ENCODE measurements at regions not wholly inside any gene's neighbourhood (a gene's known extent, or its start where the extent isn't known, plus 50 kb on each side); places are given as distances from the start of the nearest gene placed in this dataset.

DNA sequence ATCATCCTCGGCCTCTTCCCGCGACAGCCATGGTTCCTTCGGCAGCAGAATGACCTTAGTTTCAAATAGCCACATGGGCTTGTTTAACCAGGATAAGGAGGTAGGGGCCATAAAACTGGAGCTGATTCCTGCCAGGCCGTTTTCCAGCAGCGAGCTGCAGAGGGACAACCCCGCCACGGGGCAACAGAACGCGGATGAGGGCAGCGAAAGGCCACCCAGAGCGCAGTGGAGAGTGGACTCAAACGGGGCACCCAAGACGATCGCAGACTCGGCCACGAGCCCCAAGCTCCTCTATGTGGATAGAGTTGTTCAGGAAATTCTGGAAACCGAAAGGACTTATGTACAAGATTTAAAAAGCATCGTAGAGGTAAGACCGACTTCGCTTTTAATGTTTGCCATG is 131.8 kb upstream of the MTHFD1L start:
- intact Hi-C loops (cut with DNase I; ENCODE audit: low total_unique reads) (no loop called here), in situ Hi-C loops (cut with MboI; ENCODE audit: low pct_ligation_motif_present in 1 of 4, low pct_unique_long_range_greater_than_20kb in 1 of 4, low sequenced_read_pairs in 3 of 4) (no loop called here)
- Histone ChIP-seq H3K36me3 (peaks cover 0 to 6% (median 0%) of the 10 kb centered on the region in 4 donors), H3K4me1 (peaks cover 0 to 10% (median 5%) of the 10 kb centered on the region in 4 donors), H3K4me3 (no peak overlapping the region), H3K27ac (no peak overlapping the region), H3K9me3 (no peaks in the 10 kb centered on the region), H3K27me3 (no peaks in the 10 kb centered on the region)
- 93 to 95% methylated on average over 9 to 21 of the region's 21 CpGs for WGBS, 2 donors (ENCODE audit: low coverage in 1 of 2)
- no peak for TF ChIP-seq POLR2A (IDR thresholded peaks at IDR 0.05)
- TF ChIP-seq POLR2AphosphoS5 (IDR thresholded peaks at IDR 0.05), result no peak
- TF ChIP-seq EP300 (IDR thresholded peaks at IDR 0.05; ENCODE audit: low read depth), result no peak
- TF ChIP-seq CTCF (IDR thresholded peaks at IDR 0.05), result no peak
- DNase-seq, result no peak

- Histone ChIP-seq H3K27me3 (no peaks in the 10 kb centered on the region), H3K4me3 (no peak overlapping the region), H3K4me1 (peaks cover 0 to 10% (median 5%) of the 10 kb centered on the region in 4 donors), H3K27ac (no peak overlapping the region), H3K9me3 (no peaks in the 10 kb centered on the region), H3K36me3 (peaks cover 0 to 6% (median 0%) of the 10 kb centered on the region in 4 donors)
- intact Hi-C loops (cut with DNase I; ENCODE audit: low total_unique reads), result no loop called here
- TF ChIP-seq POLR2AphosphoS5 (IDR thresholded peaks at IDR 0.05), result no peak
- no peak for TF ChIP-seq CTCF (IDR thresholded peaks at IDR 0.05)
- no peak for TF ChIP-seq EP300 (IDR thresholded peaks at IDR 0.05; ENCODE audit: low read depth)
- TF ChIP-seq POLR2A (IDR thresholded peaks at IDR 0.05), result no peak
- in situ Hi-C loops (cut with MboI; ENCODE audit: low pct_ligation_motif_present in 1 of 4, low pct_unique_long_range_greater_than_20kb in 1 of 4, low sequenced_read_pairs in 3 of 4), result no loop called here
- no peak for DNase-seq
- 96 to 97% methylated on average over 4 to 7 of the region's 7 CpGs for WGBS, 2 donors (ENCODE audit: low coverage in 1 of 2)
Observed at GRCh38 chr6:150734235-150734634, 131.3 kb upstream of the MTHFD1L start.

DNA sequence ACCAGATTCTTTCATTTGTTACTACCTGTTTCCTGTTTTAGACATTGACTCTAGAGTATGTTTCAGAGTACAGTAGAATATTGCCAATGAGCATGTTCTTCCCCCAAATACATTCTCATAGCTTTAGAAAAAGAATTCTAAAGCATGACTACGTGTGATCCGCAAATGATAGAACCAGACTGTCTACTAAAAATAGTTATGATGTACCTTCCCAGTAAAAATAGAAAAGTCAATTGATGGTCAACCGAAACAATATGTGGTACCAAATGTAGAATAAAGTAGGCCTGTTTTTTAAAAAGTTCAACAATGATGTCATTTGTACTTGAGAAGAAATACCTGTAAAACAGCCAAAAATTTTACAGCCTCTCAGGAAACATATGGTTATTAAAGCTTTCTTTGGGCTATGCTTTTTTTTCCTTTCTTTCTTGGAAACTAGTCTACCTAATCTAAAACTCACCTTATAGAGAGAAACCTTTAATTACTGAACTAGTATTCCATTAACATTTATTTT is 130.1 kb upstream of the MTHFD1L start:
- WGBS, 2 donors (ENCODE audit: low coverage in 1 of 2), result 82 to 83% methylated on average over 3 of the region's 3 CpGs
- in situ Hi-C loops (cut with MboI; ENCODE audit: low pct_ligation_motif_present in 1 of 4, low pct_unique_long_range_greater_than_20kb in 1 of 4, low sequenced_read_pairs in 3 of 4), result no loop called here

DNA sequence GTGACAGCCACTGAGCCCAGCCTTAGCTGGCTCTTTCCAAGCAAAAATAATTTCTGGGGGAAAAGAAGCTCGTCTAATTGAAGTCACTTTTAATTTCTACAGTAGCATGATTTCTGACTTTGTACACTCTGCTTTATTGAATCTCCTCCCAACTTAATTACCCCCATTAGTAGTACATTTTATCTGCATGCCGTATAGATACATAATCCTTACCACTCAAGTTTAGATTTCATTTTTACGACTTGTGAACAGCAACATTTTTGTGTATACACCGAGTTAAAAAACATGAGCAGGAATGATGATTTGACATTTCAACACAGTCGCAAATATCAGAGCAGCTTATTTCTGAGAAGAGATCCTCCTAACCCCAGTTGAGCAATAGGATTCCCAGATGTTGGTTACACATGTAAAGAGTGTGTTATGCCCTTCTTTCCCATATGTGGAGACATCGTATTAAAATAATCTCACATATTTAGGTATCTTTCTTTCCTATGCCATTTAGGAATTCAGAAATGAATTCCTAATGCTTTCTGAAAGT is 127.3 kb upstream of the MTHFD1L start:
- Histone ChIP-seq H3K27me3 (no peaks in the 10 kb centered on the region), H3K4me3 (no peak overlapping the region), H3K9me3 (no peaks in the 10 kb centered on the region), H3K4me1 (peaks cover 0 to 4% (median 2%) of the 10 kb centered on the region in 4 donors), H3K27ac (no peak overlapping the region), H3K36me3 (peaks cover 0 to 6% (median 0%) of the 10 kb centered on the region in 4 donors)
- WGBS, 2 donors (ENCODE audit: low coverage in 1 of 2), result 42 to 59% methylated on average over 5 to 6 of the region's 6 CpGs
- DNase-seq, result no peak
- intact Hi-C loops (cut with DNase I; ENCODE audit: low total_unique reads) (no loop called here), in situ Hi-C loops (cut with MboI; ENCODE audit: low pct_ligation_motif_present in 1 of 4, low pct_unique_long_range_greater_than_20kb in 1 of 4, low sequenced_read_pairs in 3 of 4) (no loop called here)
- no peak for TF ChIP-seq POLR2A (IDR thresholded peaks at IDR 0.05)
- no peak for TF ChIP-seq EP300 (IDR thresholded peaks at IDR 0.05; ENCODE audit: low read depth)
- no peak for TF ChIP-seq CTCF (IDR thresholded peaks at IDR 0.05)
- no peak for TF ChIP-seq POLR2AphosphoS5 (IDR thresholded peaks at IDR 0.05)

More for the DNA sequence above, 130.1 kb upstream of the MTHFD1L start:
- Histone ChIP-seq H3K4me1 (peaks cover 0 to 10% (median 5%) of the 10 kb centered on the region in 4 donors), H3K27ac (no peak overlapping the region), H3K27me3 (no peaks in the 10 kb centered on the region), H3K36me3 (peaks cover 0 to 6% (median 0%) of the 10 kb centered on the region in 4 donors), H3K9me3 (no peaks in the 10 kb centered on the region), H3K4me3 (no peak overlapping the region)
- DNase-seq, result no peak
- TF ChIP-seq POLR2A (IDR thresholded peaks at IDR 0.05), result no peak
- TF ChIP-seq POLR2AphosphoS5 (IDR thresholded peaks at IDR 0.05), result no peak
- no peak for TF ChIP-seq CTCF (IDR thresholded peaks at IDR 0.05)
- TF ChIP-seq EP300 (IDR thresholded peaks at IDR 0.05; ENCODE audit: low read depth), result no peak
- intact Hi-C loops (cut with DNase I; ENCODE audit: low total_unique reads), result no loop called here
